LNCaP clone FGC (cell line): ENCODE measurements at regions not wholly inside any gene's neighbourhood (a gene's known extent, or its start where the extent isn't known, plus 50 kb on each side); places are given as distances from the start of the nearest gene placed in this dataset.

Experiments
- DNase-seq: peaks from one replicate; pipeline ENCODE4 v3.0.0-alpha.2; 2011; ENCODE audit warnings: low read depth
- H3K4me3 ChIP-seq: 2 replicates; pipeline ENCODE4 v1.5.1; 2011; ENCODE audit warnings: mild to moderate bottlenecking, low read depth, low read length, control low read depth
- CTCF ChIP-seq: IDR thresholded peaks from 2 replicates; pipeline ENCODE4 v1.5.1; 2012; ENCODE audit warnings: mild to moderate bottlenecking; ENCODE audit not compliant: control insufficient read depth, insufficient read depth; ENCODE audit errors: extremely low read depth

- DNase-seq, result no peak
- H3K4me3 ChIP-seq, result no peak overlapping the region
- TF ChIP-seq CTCF, result no peak
Measured at GRCh38 chr2:204023088-204023487, 86.5 kb downstream of the ICOS start.

DNA sequence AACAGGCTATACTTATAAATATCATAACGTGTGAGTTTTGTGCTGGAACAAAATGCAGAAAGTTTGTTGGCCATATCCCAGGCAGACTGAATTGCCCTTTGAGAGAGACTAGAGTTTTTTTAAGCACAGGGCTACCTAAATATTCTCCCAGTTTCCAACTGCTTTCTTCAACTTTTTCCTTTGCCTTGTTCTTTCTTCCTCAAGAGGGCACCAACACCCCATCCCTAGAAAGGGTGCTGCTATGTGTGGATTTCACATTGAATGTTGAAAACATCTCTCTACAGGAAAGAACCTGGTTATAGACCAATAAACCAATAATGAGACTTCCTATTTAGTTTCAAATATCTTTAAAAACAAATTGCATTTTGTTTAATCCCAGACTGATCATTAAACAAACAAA is 87.9 kb downstream of the ICOS start:
- TF ChIP-seq CTCF, result peak; percentile 75
- DNase-seq, result no peak
- no peak overlapping the region for H3K4me3 ChIP-seq

- no peak for TF ChIP-seq CTCF
- DNase-seq, result no peak
- H3K4me3 ChIP-seq, result no peak overlapping the region
Measured at GRCh38 chr2:204024906-204025475, 88.4 kb downstream of the ICOS start.

GRCh38 chr2:204026294-204026693 is 89.7 kb downstream of the ICOS start:
- peak; percentile 15; the same call in 1 of the 2 replicates for TF ChIP-seq CTCF
- DNase-seq, result no peak
- H3K4me3 ChIP-seq, result no peak overlapping the region

GRCh38 chr2:204027091-204027490 is 90.5 kb downstream of the ICOS start:
- H3K4me3 ChIP-seq, result no peak overlapping the region
- TF ChIP-seq CTCF, result no peak
- DNase-seq, result no peak

DNA sequence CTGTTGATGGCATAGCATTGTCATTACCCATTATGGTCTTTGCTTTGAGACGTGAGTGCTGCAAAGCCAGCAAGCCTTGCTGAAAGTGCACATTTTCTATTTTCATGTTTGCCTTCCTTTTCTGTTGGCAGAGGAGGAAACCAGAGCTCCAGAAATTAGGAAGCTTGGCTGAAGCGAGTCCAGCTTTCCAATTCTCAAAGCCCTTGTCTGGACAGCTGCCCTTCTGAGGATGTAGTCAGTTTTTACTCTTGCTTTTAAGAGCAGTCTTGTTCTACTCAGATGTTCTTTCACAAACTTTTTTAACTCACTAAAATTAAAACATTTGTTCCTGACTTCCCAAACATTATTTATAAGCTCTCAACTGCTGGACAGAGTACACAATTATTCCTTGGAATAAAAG is 93.8 kb downstream of the ICOS start:
- DNase-seq, result no peak
- TF ChIP-seq CTCF, result no peak
- no peak overlapping the region for H3K4me3 ChIP-seq

- H3K4me3 ChIP-seq, result no peak overlapping the region
- DNase-seq, result no peak
- TF ChIP-seq CTCF, result no peak
Measured at GRCh38 chr2:204031056-204031455, 94.5 kb downstream of the ICOS start.
